GM12864 (cell line): ENCODE measurements at regions not wholly inside any gene's neighbourhood (a gene's known extent, or its start where the extent isn't known, plus 50 kb on each side); places are given as distances from the start of the nearest gene placed in this dataset.

ENCODE experiments used
- DNase-seq: peaks from one replicate; pipeline ENCODE4 v3.0.0-alpha.2; 2011; ENCODE audit warnings: low read depth
- H3K4me3 ChIP-seq: 2 replicates; pipeline ENCODE4 v1.5.1; 2011; ENCODE audit warnings: mild to moderate bottlenecking, low read depth, low read length, control low read depth
- CTCF ChIP-seq: IDR thresholded peaks from 2 replicates; pipeline ENCODE4 v1.5.1; 2011; ENCODE audit warnings: low read depth, mild to moderate bottlenecking, moderate library complexity, low read length, control low read depth, inconsistent platforms; ENCODE audit errors: missing control alignments

- H3K4me3 ChIP-seq, result no peak overlapping the region
- no peak for DNase-seq
- no peak for TF ChIP-seq CTCF
These were observed 206.4 kb upstream of the RPL38 start for GRCh38 chr17:73997059-73997458.

- DNase-seq, result no peak
- H3K4me3 ChIP-seq, result no peak overlapping the region
- no peak for TF ChIP-seq CTCF
These were observed 205.2 kb upstream of the RPL38 start for GRCh38 chr17:73998249-73998648.

- TF ChIP-seq CTCF, result peak; percentile 94
These were observed 204.5 kb upstream of the RPL38 start for GRCh38 chr17:73998653-73999645.

GRCh38 chr17:74001145-74001544 is 202.3 kb upstream of the RPL38 start:
- no peak for TF ChIP-seq CTCF
- no peak overlapping the region for H3K4me3 ChIP-seq
- DNase-seq, result no peak

More at GRCh38 chr17:73998653-73999645, 204.5 kb upstream of the RPL38 start:
- no peak for DNase-seq
- H3K4me3 ChIP-seq, result no peak overlapping the region

- TF ChIP-seq CTCF, result no peak
- no peak for DNase-seq
These were observed 201.2 kb upstream of the RPL38 start for GRCh38 chr17:74002241-74002640.

GRCh38 chr17:74004056-74004455 is 199.4 kb upstream of the RPL38 start:
- no peak for DNase-seq
- no peak for TF ChIP-seq CTCF
- H3K4me3 ChIP-seq, result no peak overlapping the region

More at GRCh38 chr17:74002241-74002640, 201.2 kb upstream of the RPL38 start:
- no peak overlapping the region for H3K4me3 ChIP-seq

GRCh38 chr17:74005790-74006189 is 197.7 kb upstream of the RPL38 start:
- no peak for TF ChIP-seq CTCF
- DNase-seq, result no peak
- H3K4me3 ChIP-seq, result no peak overlapping the region
